ENCODE measurements at regions not wholly inside any gene's neighbourhood (a gene's known extent, or its start where the extent isn't known, plus 50 kb on each side); places are given as distances from the start of the nearest gene placed in this dataset.

DNA sequence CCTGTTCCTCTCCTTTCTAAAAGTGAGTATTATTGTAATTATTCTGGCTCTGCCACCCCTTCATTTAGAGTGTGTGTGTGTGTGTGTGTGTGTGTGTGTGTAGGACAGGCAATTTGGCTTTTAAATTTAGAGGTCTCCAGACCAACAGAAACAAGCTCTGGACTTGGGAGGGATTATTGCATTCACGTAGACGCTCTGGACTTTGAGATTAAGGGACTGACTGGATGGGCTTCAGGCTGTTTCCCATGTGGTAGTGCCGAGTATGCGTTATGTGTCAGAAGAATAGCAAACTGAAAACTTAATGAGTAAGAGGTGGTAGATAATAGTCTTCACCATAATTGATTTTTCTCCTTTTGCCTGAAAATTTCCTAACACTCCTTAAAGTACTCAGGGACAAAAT lies 281.9 kb downstream of the USP25 start:
- intact Hi-C loops (cut with micrococcal nuclease) = no loop called here

DNA sequence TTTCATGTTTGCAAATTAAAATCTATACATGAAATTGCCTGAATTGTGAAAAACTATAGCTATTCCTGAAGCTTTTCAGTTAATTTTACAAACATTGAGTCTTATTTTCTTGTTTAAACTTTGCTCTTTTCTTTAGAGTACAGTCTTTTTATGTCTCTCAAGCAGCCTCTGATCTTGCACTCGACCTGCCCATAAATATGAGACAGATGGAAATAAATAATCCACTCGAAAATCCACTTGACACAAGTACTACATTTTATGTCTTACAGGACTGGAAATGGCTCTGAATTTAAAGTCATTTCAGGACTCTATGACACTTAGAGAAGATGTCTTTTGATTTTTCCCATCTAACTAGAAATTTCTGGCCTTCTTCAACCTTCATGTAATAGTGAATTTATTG lies 283.8 kb downstream of the USP25 start:
- intact Hi-C loops (cut with micrococcal nuclease) = no loop called here

DNA sequence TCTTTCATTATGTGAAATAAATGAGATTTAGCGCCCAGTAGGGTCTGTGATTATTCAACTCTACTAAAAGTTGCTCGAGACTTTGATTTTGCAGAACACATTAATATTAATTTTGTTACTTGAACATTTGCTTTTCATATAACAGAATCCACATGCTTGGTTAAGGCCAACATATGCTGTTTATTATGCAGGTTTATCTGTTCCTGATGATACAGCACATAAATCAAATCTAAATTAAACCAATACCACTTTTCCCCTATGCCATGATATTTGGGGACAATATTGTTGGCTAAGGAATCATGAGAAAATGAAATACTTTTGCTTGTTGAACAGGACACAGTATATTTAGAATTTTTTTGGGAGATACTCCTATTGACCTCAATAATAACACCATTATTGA lies 291.1 kb downstream of the USP25 start:
- intact Hi-C loops (cut with micrococcal nuclease) = no loop called here

DNA sequence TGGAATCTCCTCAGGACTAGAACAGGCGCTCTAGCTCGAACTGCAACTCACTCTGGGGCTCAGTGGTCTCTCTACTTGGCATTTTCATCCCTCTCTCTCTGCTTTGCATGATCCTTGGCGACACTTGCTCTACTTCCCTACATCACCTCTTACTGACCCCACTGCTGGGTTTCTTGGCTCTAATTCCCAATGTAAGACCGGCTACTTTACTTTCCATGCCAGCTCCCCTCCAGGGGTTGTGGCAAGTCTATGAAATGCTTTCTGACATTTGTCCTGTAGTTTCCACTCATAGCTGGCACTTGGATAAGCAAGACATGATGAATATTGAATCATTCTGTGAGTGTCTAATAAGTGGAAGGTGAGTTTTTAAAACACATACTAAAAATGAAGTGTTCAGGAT lies 292.3 kb downstream of the USP25 start:
- intact Hi-C loops (cut with micrococcal nuclease) = no loop called here

DNA sequence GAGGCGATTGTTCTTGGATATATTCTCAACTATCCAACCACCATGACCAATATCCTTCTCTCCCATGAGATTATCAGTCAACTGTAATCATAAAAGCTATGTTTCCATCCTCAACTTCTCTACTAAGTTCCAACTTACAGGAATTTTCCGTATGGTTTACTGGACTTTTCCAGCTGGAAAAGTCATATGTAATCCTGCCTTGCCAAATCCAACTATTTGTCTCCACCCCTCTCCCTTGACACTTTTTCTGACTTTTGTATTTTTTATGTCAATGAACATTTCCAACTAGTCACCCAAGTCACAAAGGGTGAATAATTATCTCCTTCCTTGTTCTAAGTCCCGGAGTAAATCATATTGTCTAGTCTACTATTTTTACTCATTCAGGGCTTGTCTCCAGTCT lies 293.1 kb downstream of the USP25 start:
- intact Hi-C loops (cut with micrococcal nuclease) = no loop called here

DNA sequence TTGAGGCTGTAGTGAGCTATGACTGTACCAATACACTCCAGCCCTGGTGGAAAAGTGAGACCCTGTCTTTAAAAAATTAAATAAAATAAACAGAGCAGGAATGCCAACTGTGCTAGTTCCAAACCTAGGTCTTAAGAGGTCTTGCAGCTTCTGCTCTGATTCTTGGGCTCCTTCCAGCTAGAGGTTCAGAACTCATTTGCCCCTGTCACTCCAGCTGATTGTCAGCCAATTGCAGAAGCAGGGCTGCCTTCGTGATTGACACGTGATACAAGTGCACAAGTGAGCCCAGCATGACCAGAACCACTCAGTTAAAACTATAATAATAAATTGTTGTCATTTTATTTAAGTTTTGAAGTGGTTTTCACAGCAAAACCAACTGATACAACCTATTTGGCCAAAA lies 298.4 kb downstream of the USP25 start:
- intact Hi-C loops (cut with micrococcal nuclease) = no loop called here

DNA sequence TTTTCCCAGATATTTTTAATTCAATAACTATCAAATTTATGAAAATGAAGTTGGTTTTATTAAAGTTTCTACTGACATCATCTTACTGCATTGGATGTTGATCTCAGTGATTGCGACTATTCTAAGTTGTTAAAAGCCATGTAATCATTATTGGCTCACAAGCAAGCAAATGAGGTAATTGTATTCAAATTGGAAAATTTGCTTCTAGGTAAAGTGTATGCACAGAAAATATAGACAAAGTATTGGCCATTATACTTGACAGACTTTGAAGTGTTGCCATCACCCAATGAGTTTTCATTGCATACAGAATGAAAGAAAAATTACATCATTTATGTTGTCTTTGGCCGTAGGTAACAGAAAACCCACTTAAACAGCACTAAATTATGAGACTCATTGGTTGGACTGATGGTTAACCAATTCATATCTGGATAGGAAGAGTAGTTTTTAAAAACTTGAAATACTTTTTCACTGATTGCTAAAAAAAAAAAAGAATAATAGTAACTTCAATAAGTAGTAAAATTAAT lies 299.2 kb downstream of the USP25 start:
- intact Hi-C loops (cut with micrococcal nuclease) = no loop called here

DNA sequence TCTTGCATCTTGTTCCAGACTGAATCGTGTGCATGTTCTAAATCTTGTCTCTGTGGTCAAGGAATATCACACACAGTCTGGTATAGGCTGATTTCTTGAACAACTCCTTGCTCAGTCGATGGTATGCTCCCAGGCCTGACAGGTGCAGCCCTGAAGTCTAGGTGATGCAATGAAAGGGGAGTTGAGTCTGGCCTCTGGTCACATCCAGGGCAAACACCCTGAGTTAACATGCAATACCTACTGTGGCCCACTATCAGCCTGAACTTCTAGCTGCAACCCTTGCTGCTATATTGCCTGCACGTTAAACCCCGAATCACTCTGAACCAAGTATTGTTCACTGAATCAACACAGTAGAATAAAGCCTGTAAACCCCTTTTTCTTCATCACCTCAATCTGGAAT lies 303.4 kb downstream of the USP25 start:
- intact Hi-C loops (cut with micrococcal nuclease) = no loop called here

DNA sequence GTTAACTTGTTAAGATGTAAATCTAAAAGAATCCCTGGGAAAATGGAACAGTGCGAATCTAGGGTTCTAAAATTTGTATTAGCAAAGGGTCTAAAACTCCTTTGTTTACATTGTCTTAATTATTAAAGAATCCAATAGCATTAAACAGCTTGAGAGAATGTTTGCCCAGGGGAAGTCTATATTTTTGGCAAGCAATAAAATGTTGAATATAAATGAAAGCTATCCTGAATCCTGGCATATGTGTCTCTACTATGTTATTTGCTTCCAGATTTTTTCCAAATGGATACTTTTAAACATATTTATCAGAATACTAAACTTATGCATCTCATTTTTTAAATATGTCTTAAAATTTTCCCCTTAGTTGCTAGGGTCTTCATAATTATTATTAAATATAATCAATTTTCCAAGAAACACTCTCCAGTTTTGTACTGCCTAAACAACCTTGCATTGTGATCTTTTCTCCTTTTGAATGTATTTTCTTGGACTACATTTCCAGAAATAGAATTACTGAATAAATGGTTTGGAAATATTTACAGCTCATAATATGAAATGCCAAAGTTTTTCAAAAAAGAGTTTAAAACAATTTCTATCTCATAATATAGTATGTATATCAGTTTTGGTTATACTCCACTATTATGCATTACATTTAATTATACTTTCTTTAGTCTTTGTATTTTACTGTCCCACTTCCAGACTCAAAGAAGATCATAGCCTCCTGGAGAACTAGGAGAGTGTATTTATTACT lies 304.8 kb downstream of the USP25 start:
- intact Hi-C loops (cut with micrococcal nuclease) = no loop called here

DNA sequence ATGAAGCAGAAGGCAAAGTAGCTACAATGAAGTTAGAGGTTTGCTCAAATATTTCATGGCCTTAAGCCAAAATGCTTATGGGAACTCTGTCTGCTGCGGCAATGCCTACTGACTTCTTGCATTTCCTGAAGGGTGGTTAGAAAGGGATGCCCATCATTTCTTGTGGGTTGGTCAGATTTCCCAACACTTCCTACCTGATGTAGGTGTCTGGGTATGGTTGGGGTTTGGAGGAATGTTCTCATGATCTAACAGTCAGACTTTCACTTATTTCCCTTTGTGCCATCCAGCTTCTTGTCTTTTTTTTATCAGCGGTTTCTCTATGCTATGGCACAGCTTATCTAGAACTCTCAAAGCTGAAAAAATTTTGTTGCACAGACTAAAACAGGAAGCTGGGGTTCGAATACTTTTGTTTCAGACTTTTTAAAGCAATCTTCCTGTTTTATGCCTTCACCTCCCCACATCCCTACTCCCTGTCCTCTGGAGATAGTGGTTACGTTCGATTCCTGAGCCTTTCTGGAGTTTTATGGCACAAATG lies 307.7 kb downstream of the USP25 start:
- intact Hi-C loops (cut with micrococcal nuclease) = no loop called here

DNA sequence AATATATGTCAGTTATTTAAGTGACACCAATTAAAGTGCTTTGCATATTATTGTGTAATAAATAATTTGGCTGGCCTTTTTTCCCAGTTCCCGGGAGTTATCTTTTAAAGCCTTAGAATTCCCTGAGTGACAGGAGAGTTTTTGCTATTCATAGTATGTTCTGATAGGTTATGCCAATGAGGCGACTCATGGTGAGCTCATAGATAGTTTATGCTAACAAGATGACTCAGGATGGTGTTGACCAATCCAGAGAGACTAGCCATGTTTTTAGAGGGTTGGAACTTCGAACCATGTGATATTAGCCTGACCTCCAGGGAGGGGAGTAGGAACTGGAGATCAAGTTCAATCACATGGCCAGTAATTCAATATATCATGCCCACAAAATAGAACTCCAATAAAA lies 310.8 kb downstream of the USP25 start:
- intact Hi-C loops (cut with micrococcal nuclease) = no loop called here

DNA sequence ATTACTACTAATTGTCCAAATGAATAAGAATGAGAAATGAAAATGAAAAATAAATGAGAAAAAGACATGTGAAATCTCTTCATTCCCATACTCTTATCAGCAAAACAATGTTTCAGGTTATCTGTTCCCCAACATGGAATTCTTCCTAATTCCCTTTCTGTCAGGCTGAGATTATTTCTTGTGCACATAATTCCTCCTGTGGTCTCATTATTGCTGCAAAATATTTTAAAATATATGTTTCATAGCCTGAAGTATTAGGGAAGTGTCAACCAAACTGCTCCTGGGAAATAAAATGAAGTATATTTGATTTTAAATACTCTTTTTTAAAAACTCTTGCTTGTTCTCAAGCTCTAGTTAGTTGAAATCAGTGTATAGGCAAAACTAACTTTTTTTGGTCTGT lies 314.9 kb downstream of the USP25 start:
- intact Hi-C loops (cut with micrococcal nuclease) = no loop called here

DNA sequence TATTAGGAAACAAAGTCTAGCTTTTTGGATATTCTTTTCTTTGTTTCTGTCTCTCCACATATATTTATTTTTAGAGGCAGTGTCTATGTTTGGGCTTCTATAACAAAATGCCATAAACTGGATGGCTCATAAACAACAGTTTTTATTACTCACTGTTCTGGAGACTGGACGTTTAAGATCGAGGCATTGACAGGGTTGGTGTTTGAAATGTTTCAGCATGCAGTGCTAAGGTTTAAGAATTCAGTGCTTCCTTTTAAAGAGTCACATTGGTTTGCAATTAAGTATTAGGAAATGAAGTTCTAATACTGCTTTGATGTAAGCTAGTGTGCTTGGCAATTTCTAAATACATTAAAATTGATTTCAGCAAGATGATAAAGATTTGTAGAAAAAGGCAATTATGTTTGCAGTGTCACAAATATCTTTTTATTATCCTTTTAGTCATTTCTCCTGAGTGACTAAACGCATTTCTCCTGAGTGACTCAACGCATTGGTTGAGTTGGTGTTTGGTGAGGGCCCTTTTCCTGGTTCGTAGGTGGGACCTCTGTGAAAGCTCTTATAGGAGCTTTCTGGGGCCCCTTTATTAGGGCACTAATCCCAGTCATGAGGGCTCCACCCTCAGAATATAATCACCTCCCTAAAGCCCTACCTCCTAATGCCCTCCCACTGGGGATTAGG lies 317.0 kb downstream of the USP25 start:
- intact Hi-C loops (cut with micrococcal nuclease) = no loop called here

DNA sequence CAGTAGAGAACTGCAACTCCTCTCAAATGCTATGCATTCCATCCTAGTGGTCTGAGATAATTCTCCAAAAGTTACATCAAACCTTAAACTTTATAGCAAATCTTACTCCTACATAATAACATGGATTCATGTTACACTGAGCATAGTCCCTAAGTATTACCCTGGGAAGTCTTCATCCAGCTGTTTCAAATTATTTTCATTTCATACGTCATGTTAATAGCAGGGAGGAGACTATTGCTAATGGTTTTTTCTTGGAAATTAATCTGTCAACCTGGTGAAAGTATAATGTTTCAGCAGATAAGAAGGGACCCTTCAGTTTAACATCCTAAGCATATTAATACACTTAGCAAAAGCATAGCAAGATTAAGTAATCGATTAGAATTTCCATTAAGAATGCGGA lies 318.1 kb downstream of the USP25 start:
- intact Hi-C loops (cut with micrococcal nuclease) = no loop called here

DNA sequence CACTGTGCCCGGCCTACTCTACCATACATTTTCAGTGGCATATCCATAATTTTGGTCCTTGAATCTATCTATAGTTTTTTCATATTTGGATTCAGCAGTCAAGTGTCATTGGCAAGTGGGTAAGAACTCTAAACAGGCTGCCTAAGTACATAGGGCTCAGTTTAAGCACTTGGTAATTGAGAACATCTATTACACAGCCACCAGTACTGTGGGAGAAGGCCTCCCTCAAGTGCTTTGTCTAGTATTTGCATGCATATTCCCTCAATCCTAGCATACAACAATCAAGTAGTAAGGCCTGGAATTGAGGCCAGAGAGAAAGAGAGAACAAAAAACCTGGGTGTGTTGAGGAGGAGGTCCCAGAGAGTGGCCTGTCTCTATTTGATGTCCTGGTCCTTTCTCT lies 325.2 kb downstream of the USP25 start:
- intact Hi-C loops (cut with micrococcal nuclease) = no loop called here

DNA sequence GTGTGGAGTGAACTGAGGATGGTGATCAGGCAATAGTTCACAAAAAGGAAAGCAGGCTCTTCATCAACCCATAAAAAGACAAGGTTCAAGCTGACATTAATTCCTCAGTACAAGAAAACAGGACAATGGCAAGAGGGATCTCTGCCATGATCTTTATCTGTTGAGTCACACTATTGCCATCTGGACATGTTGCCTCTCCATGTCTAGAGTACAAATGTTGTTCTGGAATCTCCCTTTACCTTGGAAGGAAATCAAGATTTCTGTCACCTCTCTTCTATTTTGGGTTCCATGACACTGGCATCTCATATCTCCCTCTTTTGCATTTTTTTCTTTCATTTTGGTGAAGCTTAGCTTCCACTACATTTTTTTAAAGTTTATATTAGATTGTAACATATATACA lies 329.1 kb downstream of the USP25 start:
- intact Hi-C loops (cut with micrococcal nuclease) = no loop called here

DNA sequence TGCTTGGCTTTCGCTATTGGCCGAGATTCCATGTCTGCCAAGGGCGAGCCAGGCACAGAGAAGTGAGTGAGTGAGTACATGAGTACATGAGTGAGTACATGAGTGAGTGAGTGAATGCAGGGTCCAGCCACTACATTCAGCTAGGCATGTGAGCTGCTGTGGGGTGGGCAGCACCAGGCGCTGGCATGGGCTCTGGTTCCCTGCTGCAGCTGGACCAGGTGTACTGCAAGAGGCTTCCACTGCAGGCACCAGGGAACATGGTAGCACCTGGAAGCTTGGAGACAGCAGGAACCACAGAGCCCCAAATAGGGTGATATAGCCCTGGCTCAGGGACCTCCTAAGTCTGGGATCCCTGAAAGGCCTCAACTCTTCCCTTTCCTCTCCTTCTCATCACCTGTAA lies 330.2 kb downstream of the USP25 start:
- intact Hi-C loops (cut with micrococcal nuclease) = no loop called here

DNA sequence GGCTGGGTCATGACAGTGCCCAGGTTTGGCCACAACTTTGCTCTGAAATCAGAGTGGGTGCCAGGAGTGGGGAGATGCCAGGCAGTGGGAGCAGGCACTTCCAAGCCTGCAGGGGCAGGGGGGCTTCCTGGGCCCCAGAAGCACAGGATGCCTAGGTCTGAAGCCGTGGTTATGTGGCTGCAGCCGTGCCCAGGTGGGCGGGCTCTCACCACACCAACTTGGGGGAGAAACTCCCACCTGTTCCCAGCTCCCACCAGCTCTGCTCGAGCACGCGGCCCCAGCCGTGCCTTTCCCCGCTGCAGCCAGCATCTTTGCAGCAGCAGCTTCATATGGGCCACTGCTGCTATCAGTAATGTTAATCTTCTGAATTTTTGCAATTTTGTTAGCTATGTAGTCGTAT lies 331.4 kb downstream of the USP25 start:
- intact Hi-C loops (cut with micrococcal nuclease) = no loop called here

DNA sequence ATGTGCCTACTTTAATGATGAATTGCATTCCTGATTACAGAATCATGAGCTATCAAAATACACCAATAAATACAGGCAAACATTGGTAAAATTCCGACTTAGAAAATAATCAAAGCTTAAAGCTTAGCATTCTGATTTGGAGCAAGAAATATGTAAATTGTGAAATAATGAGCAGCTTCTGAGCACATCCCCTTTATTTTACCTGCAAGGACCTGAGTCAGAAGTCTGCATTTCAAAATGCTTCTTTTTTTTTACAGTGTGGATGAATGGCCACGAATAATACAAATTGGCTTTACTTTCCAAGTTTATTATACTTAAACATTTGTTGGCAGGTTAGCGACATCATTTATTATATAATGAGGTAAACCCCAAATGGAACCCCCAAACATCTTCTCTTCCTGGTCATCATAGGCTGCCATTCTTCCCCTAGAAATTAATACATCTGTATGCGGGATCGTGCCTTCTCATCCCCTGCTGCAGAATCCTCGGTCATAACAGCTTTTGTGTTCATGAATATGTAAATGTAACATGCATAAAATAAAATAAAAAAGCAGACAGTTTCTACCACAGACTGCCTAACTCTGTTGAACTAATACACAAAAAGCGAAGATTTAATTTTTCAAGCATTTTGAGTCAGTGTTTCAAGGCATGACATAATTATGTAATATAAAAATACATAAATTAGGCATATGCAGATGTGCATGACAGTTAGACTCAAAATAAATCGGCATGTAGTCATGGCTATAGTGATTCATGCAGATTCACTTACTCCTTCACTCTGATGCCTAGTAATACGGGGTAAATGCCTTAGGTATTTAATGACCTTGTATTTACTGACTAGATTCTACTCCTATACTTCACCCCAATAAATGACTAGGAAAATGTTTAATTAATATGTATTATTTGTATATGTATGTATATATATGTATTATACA lies 339.7 kb downstream of the USP25 start:
- intact Hi-C loops (cut with micrococcal nuclease) = no loop called here

DNA sequence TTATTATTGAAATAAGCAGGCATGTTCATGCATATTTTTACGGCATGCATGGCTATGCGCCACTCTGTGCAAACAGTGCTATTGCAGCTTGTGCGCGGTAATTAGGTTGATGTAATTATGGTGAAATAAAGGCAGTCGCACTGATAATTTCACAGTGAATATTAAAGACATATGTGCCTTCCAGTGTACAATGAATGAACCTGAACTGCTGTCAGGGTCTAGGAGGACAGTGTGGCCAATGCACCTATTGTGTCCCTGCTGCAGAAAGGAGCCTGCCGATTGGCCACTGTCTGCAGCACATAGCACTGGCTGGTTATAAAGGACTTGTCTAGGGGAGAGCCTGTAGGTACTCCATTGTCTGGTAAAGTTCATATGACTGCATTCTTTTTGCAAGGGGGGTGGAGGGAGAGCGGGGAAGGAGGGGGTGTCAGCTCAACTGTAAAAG lies 340.4 kb downstream of the USP25 start:
- intact Hi-C loops (cut with micrococcal nuclease) = no loop called here

DNA sequence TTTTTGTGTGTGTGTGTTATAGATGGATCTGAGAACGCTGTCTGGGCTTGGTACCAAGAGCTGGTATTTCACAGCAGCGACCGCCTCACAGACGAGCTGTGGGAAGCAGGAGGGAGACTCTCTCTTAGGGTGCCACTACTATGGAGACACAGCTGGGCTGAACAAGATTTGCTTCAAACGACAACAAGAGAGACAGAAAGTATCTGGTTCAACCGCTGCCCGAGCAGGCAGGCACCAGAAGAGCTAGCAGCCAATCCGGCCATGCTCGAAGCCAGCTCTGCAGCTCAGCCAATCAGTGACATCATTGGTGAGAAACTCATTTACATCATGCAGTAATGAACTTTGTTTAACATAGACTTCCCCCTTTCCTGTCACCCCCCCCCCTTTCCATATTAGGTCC lies 341.3 kb downstream of the USP25 start:
- intact Hi-C loops (cut with micrococcal nuclease) = no loop called here

DNA sequence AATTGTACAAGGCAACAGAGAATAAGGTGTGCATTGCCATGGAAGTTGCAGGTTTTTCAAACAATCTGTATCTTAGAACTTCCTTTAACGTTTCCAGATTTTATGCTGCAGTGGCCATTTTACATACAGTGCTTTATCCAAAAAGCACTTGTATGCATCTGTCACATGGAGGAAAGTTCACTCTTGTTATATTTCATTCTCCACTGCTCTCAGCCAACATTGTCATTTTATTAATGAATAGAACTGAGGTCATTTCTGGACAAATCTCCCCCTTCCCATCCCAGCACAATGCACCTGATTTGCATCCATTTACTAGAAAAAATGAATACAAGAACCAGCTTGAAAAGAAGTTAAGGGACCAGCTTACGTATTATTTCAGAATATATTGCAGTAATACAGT lies 342.0 kb downstream of the USP25 start:
- intact Hi-C loops (cut with micrococcal nuclease) = no loop called here
